Astrocyte of the cerebellum (primary cell): ENCODE measurements at regions not wholly inside any gene's neighbourhood (a gene's known extent, or its start where the extent isn't known, plus 50 kb on each side); places are given as distances from the start of the nearest gene placed in this dataset.

Experiments
- DNase-seq: peaks from one replicate; pipeline ENCODE4 v3.0.0-alpha.2; 2011; ENCODE audit warnings: low read depth
- H3K4me3 ChIP-seq: 2 replicates; pipeline ENCODE4 v1.5.1; 2011; ENCODE audit warnings: mild to moderate bottlenecking, low read depth, low read length, moderate library complexity
- CTCF ChIP-seq: IDR thresholded peaks from 2 replicates; pipeline ENCODE4 v1.5.1; 2012; ENCODE audit warnings: low read length, low read depth, moderate library complexity, mild to moderate bottlenecking; ENCODE audit errors: missing control alignments
- in situ Hi-C: cut with HindIII; loops from 2 replicates; pipeline ENCODE4 v1.10.0; 2017; ENCODE audit warnings: low sequenced_read_pairs

GRCh38 chr6:1525364-1526038 lies 84.2 kb upstream of the FOXC1 start:
- TF ChIP-seq CTCF, result no peak
- no peak for DNase-seq
- H3K4me3 ChIP-seq, result no peak overlapping the region
- in situ Hi-C loops, result no loop called here

GRCh38 chr6:1526398-1527072 lies 83.2 kb upstream of the FOXC1 start:
- no peak overlapping the region for H3K4me3 ChIP-seq
- in situ Hi-C loops, result no loop called here
- TF ChIP-seq CTCF, result no peak
- DNase-seq, result no peak

- H3K4me3 ChIP-seq, result no peak overlapping the region
- in situ Hi-C loops, result no loop called here
- peak; percentile 3 for DNase-seq
- no peak for TF ChIP-seq CTCF
These were observed 82.7 kb upstream of the FOXC1 start for GRCh38 chr6:1527073-1527457.

DNA sequence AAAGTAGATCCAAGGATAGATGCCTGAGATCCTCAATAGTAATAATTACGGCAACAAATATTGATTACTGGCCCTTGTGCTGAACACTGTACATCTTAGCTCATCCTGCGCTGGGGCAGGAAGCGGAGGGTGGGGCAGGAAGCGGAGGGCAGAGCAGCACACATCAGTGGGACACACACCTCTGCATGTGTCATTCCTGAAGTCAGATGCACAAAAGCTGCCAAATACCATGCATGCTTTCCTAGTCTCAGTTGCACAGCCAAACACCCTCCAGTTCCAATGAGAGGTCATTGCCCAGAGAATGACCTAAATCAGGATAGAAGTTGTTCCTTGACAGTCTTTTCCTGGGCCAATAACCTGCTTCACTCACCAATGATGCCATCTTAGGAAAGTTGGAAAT lies 74.4 kb upstream of the FOXC1 start:
- no peak for TF ChIP-seq CTCF
- in situ Hi-C loops, result no loop called here
- H3K4me3 ChIP-seq, result no peak overlapping the region
- DNase-seq, result no peak

- H3K4me3 ChIP-seq, result no peak overlapping the region
- in situ Hi-C loops, result no loop called here
These were observed 72.9 kb upstream of the FOXC1 start for GRCh38 chr6:1536526-1537429.

More at GRCh38 chr6:1536526-1537429, 72.9 kb upstream of the FOXC1 start:
- TF ChIP-seq CTCF, result no peak
- DNase-seq, result no peak
